DMS 273 treated with DMSO at 0.1 percent for 48 hours (cell line): ENCODE measurements at regions not wholly inside any gene's neighbourhood (a gene's known extent, or its start where the extent isn't known, plus 50 kb on each side); places are given as distances from the start of the nearest gene placed in this dataset.
A peak's percentile ranks its signal among the peaks of the same experiment; 100 is the strongest.

Source experiments
- DNase-seq: peaks from one replicate; lab custom pipeline; 2025; lab: John Stamatoyannopoulos, UW

- no peak for DNase-seq
These were observed 173.4 kb downstream of the DAD1 start for GRCh38 chr14:22415605-22415959.

DNA sequence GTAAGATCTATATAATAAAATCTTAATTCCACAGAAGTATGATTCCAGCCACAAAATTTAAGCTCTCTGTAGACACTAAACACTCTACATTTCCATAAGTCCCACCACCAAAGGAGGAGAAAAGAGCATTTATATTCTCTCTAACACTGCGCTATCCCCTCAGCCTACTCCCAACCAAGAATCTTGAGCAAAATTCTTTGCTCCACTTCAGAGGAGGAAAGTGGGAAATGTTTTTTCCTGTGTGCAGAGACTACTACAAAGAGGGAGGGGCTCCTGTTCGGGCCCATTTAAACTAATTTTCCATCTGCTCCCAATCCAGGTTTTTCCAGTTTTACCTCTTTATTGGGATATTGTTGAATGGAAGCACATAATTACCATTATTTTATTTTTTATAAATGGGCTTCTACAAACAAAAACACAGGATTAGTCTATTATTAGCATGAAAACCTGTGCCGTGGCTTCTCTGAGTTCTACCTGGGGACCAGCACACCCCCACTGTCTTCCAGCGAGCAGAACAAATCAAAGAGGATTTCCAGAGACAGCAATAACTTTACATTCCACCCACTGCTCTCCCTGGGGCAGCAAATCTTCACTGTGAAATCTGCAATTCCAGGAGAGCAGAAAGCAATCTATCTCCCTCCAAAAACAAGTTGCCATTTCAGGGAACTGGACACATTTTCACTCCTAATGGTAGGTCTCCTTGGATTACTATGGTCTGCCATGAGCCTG lies 174.0 kb downstream of the DAD1 start:
- no peak for DNase-seq

DNA sequence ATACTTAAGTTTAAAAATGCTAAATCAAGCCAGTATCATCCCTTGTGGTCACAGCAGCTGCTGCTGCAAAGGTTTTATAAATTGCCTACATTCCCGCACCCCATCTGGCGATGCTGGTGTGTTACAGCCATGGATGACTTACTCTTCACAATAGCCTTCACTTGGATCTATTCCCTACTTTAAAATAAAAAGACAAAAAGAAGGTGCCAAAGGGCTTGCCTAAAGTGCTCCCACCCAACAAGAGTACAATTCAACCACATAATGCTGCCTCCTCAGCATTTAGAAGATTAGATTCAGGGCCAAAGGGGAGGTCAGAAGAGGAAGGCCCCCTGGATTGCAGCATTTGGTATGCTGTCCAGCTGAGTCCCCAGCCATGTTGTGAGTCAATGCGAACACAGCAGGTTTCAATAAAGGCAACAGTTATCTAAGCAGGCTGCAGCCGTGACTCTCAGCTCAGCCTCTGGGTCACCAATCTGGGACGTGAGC lies 176.1 kb downstream of the DAD1 start:
- peak; percentile 89 for DNase-seq

- DNase-seq: no peak
These were observed 177.5 kb downstream of the DAD1 start for GRCh38 chr14:22411398-22412055.

- no peak for DNase-seq
These were observed 178.5 kb downstream of the DAD1 start for GRCh38 chr14:22410497-22410896.

DNA sequence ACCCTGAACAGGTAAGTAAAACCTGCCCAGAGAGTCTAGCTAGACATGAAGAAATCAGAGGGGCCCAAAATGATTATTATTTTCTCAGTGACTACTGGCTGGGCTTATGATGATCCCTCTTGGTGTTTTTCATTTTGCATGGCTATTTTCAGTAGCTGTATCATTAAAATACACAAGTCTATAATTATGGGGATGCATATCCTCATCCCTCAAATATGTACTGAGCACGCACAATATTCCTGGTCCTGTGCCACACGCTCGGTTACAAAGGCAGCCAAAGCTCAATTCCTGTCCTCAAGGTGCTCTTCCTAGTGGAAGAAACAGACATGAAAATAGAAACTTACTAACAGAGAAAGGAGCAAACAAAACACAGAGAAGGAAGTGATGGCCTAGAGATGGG lies 180.0 kb downstream of the DAD1 start:
- no peak for DNase-seq

- DNase-seq: no peak
These were observed 180.5 kb downstream of the DAD1 start for GRCh38 chr14:22408547-22408946.

DNA sequence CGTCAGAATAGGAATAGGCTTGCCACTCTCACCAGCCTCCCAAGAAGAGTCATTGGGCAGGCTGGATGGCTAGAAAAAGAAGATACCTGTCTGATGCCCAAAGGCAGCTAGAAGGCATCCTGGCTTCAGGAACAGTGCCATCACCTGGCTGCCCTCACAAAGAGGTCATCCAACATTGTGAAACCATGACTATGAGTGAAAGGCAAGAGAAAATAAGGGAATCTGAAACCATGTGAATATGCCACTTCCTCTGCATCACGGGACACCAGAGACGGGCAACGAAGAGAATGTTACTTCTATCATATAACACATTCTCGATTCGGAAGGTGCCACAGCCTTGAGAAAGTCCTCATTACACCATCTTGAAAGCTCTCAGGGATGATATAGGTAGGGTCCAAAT lies 182.0 kb downstream of the DAD1 start:
- no peak for DNase-seq

DNA sequence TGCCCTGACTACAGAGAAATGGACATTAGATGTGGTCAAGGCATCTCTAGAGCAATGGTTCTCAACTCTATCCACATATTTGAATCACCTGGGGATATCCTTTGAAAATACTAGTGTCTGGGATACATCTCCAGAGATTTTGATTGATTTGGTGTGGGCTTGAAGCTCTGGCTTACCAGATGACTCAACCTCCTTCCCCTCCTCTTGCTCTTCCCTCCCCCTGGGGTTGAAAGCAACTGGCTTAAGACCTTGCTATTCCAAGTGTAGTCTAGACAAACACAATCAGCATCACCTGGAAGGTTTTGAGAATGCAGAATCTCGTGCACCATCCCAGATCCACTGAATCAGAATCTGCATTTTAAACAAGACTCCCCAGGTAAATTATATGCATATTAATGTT lies 183.8 kb downstream of the DAD1 start:
- DNase-seq: no peak

DNA sequence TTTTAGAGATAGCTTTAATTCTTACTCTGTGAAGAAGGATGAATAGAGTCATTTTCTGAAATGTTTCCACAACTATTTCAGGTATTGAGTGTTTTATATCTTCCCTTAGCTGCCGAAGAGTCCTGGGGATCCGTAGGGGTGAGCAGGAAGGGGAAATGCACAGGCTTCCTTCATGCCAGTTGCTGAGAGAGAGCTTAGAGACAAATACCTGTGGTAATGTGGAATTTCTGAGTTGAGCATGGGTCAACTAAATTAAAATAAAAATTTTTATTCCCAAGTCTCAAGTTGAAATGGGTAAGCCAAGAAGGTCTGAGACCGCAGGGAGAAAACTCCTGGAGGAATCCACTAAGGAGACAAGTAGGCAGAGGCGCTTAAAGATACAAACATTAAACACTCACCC lies 185.7 kb downstream of the DAD1 start:
- DNase-seq: no peak

- DNase-seq: no peak
These were observed 188.3 kb downstream of the DAD1 start for GRCh38 chr14:22400655-22401259.

DNA sequence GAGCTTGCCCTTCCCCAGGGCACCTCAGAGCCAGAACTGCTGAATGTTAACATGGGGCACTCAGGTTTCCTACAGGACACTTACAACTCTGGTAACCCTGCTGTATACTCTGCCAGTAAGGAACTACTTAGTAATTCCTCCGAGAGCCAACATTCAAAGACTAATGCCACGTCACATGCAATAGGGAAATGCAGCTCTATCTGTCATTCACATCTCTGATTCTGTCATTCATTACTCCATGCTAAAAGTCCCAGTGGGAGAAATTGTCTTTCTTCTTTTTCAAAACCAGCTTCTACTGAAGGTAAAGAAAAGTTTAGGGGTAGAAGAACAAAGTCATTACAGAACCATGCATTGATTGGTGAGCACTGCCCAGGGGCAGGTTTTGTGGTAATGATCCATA lies 189.2 kb downstream of the DAD1 start:
- no peak for DNase-seq

DNA sequence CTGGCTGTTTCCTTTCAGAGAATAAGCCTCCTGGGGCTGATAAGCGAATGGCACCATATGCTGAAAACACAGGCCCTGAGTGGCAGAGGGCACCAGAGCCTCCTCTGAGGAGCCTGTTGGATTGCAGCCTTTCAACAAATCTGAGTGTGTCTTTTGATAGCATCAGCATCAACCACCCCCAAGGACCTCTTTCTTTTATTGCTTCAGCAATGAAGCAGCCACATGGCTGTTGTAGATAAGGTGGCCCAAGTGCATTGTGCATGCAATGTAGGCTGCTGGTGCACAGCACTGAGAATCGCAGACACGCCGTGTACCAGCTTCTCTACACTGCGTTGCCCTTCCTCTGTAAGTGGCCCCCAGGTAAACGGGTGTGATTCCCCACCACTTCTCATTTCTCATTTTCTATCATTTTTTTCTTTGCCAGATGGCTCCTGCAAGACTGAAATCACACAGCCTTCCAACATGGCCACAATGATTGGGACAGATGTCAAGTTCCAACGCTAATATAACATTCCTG lies 191.7 kb downstream of the DAD1 start:
- no peak for DNase-seq

GRCh38 chr14:22395803-22396202 lies 193.2 kb downstream of the DAD1 start:
- DNase-seq: no peak

DNA sequence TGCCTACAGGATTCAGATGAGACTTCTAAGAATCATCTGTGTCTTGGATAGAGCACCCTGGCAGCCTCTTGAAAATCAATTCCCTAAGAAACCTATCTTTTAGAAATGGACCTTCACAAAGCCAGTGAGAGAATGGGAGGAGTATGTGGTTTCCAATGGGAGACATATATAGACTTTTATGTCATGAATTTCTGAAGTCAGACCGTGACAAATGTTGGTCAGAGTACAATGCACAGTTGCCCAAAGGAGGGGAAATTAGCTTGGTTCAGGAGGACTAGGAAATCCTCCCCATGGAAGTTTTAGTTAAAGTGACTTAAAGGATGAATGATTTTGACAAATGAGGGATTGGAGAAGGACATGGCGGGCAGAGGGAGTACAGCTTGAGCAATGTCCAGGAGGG lies 194.4 kb downstream of the DAD1 start:
- no peak for DNase-seq

- no peak for DNase-seq
These were observed 195.2 kb downstream of the DAD1 start for GRCh38 chr14:22393796-22394195.

DNA sequence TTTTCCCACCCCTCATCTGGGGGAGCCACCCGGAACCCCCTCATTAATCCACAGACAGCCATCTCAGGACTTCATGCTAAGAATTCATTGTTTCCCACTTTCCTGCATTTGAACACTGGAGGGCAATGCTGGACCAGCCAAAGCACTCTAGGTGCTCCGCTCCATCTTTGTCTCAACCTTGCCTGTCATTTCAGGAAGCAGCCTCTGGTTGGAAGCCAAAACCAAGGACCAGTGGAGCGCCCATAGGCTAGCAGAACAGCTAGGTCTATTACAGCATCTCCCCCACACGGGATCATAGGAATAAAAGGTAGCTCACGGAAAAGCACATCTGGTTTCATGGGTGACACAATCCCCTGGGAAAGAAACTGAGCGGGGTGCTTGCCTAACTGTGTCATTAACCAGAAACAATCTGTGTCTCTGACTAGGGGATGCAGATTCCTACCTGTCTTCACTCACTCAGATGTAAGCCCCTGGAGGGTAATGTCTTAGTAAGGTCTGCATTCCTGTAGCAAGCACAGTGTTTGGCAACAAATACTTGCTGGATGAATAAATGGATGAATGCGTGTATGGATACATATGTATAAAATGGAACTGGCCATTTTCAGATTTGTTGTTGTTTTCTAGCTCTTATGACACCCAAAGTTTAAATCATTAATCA lies 197.0 kb downstream of the DAD1 start:
- peak; percentile 68 for DNase-seq

DNA sequence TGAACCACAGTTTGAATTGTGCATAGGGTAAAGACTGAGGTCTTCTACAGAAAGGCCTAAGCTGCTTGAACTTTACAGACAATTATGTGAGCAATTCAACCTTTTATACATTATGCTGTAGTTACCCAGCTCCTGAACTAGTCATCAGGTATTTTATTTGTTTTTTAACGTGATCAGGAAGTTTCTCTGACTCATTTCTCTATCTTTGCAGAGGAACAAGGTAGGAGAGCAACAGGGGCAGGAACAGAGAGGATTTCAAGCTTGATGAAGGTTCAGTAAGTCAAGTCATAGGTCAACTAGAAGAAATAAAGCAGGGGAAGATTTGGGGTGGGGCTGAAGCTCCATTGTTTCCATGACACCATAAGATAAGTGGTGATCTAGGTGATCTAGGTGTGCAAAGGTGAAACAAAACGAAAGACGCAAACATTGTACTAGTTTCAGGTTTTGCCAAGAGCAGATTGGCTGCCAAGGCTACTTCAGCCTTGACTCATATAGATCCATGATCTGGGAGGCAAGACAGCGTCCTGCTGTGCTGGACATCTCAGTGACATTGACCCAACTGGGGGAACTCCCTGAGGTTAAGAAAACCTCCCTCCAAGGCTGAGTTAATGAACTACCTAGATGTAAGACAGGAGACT lies 198.1 kb downstream of the DAD1 start:
- DNase-seq: no peak

DNA sequence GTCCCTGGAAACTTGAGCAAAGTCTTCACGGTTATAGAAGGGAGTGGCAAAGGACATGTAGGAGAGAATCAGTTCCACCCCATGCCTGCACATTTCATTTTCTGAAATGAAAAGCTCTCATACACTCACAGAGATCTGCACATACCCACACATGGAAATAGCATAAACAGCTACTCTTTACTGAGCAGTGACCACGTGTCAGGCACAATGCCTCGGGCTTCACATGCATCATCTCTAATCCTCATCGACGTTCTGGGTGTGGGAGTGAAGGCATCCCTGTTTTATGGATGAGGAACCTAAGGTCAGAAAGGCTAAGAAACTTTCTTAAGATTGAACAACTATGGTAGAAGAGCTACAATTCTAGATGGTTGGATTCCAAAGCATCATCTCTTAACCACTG lies 198.8 kb downstream of the DAD1 start:
- DNase-seq: no peak

DNA sequence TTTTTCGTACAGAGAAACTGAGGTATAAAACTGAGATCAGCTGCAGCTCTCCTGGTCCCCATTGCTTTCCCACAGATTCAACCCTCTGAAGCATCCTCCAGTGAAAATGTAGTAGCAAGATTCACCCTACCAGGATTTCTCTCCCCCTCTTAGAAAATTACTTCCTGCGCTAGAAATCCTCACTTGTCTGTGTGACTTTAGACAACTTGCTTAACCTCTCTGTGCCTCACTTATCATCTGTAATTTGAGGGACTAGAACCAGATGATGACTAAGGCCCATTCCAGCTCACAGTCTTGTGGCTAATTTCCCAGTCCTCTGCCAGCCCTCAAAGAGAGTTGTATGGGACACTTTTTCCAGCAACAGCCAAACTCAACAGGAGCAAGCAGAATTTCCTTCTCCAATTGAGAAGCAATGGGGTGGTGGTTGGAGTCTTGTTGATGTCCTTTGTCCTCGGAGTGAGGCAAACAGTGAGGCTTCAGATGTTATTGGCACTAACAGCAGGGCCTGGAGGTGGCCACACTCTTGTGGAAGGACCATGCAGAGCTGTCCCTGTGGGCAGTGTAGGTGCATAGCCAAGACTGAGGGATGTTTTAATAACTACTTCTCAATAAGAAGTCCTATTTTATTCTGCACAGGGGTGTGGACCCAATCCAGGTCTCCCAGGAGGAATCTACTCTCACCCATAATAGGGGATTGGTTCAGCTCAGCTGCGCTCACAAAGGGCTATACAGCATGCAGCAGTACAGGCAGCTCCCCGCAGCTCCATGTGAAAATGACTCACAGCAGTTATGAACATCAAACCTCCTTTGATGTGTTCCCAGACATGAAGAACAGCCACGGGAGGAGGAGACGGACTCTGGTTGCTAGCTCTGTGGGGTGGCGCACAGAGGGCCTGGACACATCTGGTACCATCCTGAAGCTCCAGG lies 200.1 kb downstream of the DAD1 start:
- no peak for DNase-seq

GRCh38 chr14:22387776-22388241 lies 201.2 kb downstream of the DAD1 start:
- DNase-seq: no peak
